MCF 10A (cell line): ENCODE measurements at regions not wholly inside any gene's neighbourhood (a gene's known extent, or its start where the extent isn't known, plus 50 kb on each side); places are given as distances from the start of the nearest gene placed in this dataset.

Source experiments
- BruUV-seq: library from RNA; stranded (reverse); fragments of 400-500 nt; replicated peaks from 2 replicates; lab custom pipeline; 2021; lab: Mats Ljungman, UMichigan
- CTCF ChIA-PET: fragments of 300-600 bp; sonication (Branson Sonifier 250); formaldehyde crosslinking; extraction: SDS; loops from one replicate; lab custom pipeline; 2021; ENCODE audit warnings: antibody characterized with exemption, inconsistent platforms; lab: Yijun Ruan, JAX
- POLR2A ChIA-PET: fragments of 300-600, 350-650 bp; sonication (Branson Sonifier 250); formaldehyde crosslinking; extraction: SDS; loops from one replicate; lab custom pipeline; 2020; ENCODE audit warnings: antibody characterized with exemption, inconsistent platforms; lab: Yijun Ruan, JAX
- DNase-seq: peaks from one replicate; pipeline ENCODE4 v3.0.0-alpha.2; 2018; ENCODE audit not compliant: unreplicated experiment
- H3K27ac Mint-ChIP-seq: one replicate; pipeline ENCODE4 v1.8.0; 2022; ENCODE audit warnings: mild to moderate bottlenecking, low read depth, mixed read lengths; ENCODE audit not compliant: unreplicated experiment
- H3K27me3 Mint-ChIP-seq: one replicate; pipeline ENCODE4 v1.8.0; 2022; ENCODE audit warnings: mixed read lengths; ENCODE audit not compliant: insufficient read depth, unreplicated experiment
- H3K36me3 Mint-ChIP-seq: one replicate; pipeline ENCODE4 v1.8.0; 2022; ENCODE audit warnings: mild to moderate bottlenecking, moderate library complexity, mixed read lengths; ENCODE audit not compliant: insufficient read depth, unreplicated experiment
- H3K4me1 Mint-ChIP-seq: one replicate; pipeline ENCODE4 v1.8.0; 2022; ENCODE audit warnings: mixed read lengths; ENCODE audit not compliant: insufficient read depth, unreplicated experiment
- H3K4me3 Mint-ChIP-seq: one replicate; pipeline ENCODE4 v1.8.0; 2022; ENCODE audit warnings: mild to moderate bottlenecking, moderate library complexity, mixed read lengths; ENCODE audit not compliant: unreplicated experiment
- H3K9me3 Mint-ChIP-seq: one replicate; pipeline ENCODE4 v1.8.0; 2022; ENCODE audit warnings: mixed read lengths; ENCODE audit not compliant: unreplicated experiment
- CTCF ChIP-seq: fragments of 200-600 bp; IDR thresholded peaks from one replicate; pipeline ENCODE4 v1.8.0; 2022; ENCODE audit warnings: antibody characterized with exemption, mild to moderate bottlenecking; ENCODE audit not compliant: unreplicated experiment
- intact Hi-C: fragments of 100-400 bp; cut with micrococcal nuclease; formaldehyde crosslinking; loops from 2 replicates; pipeline ENCODE4 v1.14.1; 2022

GRCh38 chr1:208314431-208314830 lies 70.2 kb upstream of the PLXNA2 start:
- H3K27me3 Mint-ChIP-seq: peaks cover 68% of the 10 kb centered on the region
- no peak for TF ChIP-seq CTCF
- H3K27ac Mint-ChIP-seq: no peak overlapping the region
- no peak overlapping the region for H3K4me3 Mint-ChIP-seq
- no peaks in the 10 kb centered on the region for H3K36me3 Mint-ChIP-seq
- POLR2A ChIA-PET: no interaction called here
- BruUV-seq: no TSS peak
- H3K9me3 Mint-ChIP-seq: no peaks in the 10 kb centered on the region
- DNase-seq: no peak
- intact Hi-C loops: no loop called here
- CTCF ChIA-PET: interaction anchor here (0.7 kb wide), 1 partner anchor 36 kb away, joined by 4 read pairs; no protein-coding TSS in a partner anchor
- H3K4me1 Mint-ChIP-seq: no peaks in the 10 kb centered on the region

DNA sequence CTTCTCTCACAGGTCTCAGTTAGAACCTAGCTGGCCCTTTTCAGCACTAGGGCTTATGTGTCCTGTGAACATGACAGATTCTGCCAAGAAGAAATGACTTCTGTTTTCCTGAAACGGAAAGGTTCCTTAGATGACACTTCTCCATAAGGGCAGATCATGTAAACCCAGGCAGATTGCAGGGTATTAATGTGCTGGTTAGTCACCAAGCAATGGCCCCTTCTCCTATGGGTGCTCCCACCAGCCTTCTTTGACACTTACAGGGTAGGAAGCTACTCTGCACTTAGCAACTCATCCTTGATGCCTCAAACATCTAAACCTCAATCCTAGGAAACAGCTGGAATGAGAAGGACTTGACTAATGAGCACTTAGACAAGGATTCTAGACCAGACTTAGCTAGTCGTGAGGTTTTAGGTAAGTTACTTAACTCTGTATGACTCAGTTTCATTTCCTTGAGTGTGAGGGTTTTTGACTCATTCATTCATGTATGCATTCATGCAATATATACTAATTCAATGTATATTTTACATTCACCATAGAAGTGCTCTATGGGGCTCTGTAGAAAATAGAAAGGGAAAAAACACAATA lies 74.1 kb upstream of the PLXNA2 start:
- intact Hi-C loops: no loop called here
- ChIA-PET CTCF (interaction anchor here (0.6 to 1.0 kb wide), 3 partner anchors 21 to 737 kb away, joined by 3 read pairs; no protein-coding TSS in a partner anchor), POLR2A (interaction anchor here (0.8 to 1.0 kb wide), 2 partner anchors 11 to 73 kb away, joined by 3 to 4 read pairs; no protein-coding TSS in a partner anchor)
- H3K4me3 Mint-ChIP-seq: no peak overlapping the region
- H3K9me3 Mint-ChIP-seq: no peaks in the 10 kb centered on the region
- TF ChIP-seq CTCF: no peak
- no peaks in the 10 kb centered on the region for H3K4me1 Mint-ChIP-seq
- no TSS peak for BruUV-seq
- no peaks in the 10 kb centered on the region for H3K36me3 Mint-ChIP-seq
- peaks cover 52% of the 10 kb centered on the region for H3K27me3 Mint-ChIP-seq
- H3K27ac Mint-ChIP-seq: no peak overlapping the region
- DNase-seq: peak; percentile 68

DNA sequence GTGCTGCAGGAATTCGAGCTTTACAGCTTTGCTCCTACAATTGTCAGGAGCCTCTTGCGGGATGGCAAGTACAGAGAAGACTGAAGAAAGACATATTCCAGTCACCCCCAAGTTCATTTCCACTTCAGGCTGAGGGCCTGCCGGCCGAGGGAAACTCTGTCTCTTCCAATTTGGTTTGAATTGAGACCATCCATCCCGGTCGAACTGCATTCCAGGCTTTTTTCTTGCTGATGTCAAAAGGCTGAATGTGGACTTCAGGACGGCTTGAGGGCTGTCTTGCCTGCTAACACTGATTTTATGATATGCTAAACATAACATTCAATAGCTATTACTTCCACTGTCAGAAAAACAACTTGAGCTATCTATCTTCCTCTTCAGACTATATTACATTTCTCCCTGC lies 79.8 kb upstream of the PLXNA2 start:
- intact Hi-C loops: no loop called here
- no peak for TF ChIP-seq CTCF
- H3K27me3 Mint-ChIP-seq: peaks cover 43% of the 10 kb centered on the region
- no TSS peak for BruUV-seq
- H3K9me3 Mint-ChIP-seq: no peaks in the 10 kb centered on the region
- ChIA-PET POLR2A (interaction anchor here (0.6 to 1.4 kb wide), 4 partner anchors 8 to 281 kb away, joined by 3 to 4 read pairs (median 3); no protein-coding TSS in a partner anchor), CTCF (interaction anchor here (0.6 to 1.0 kb wide), 8 partner anchors 8 to 1166 kb away, joined by 3 read pairs; no protein-coding TSS in a partner anchor)
- H3K4me1 Mint-ChIP-seq: no peaks in the 10 kb centered on the region
- H3K36me3 Mint-ChIP-seq: no peaks in the 10 kb centered on the region
- no peak for DNase-seq
- no peak overlapping the region for H3K4me3 Mint-ChIP-seq
- H3K27ac Mint-ChIP-seq: no peak overlapping the region

DNA sequence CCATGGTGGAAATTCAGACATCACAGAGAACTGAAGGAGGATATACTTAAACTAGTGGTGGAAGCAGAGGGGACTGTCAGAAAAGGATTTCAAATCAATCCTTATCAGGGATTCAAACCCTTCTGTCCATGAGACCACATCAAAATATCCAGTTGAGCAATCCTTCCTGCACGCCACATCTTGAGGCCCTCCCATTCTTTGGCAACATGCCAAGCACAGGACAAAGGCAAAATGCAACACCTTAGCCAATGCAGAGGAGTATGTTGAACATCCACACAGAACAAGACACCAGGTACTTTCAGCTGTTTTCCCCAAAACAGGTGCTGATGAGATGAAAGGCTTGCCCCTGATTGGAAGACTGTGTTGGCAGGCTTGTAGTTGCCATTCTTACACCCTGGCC lies 81.8 kb upstream of the PLXNA2 start:
- intact Hi-C loops: no loop called here
- no TSS peak for BruUV-seq
- Mint-ChIP-seq H3K27ac (no peak overlapping the region), H3K4me3 (no peak overlapping the region), H3K36me3 (no peaks in the 10 kb centered on the region), H3K9me3 (no peaks in the 10 kb centered on the region), H3K27me3 (peaks cover 55% of the 10 kb centered on the region), H3K4me1 (no peaks in the 10 kb centered on the region)
- CTCF ChIA-PET: no interaction called here
- peak; percentile 74 for DNase-seq
- no peak for TF ChIP-seq CTCF
- POLR2A ChIA-PET: interaction anchor here (0.5 kb wide), 1 partner anchor 319 kb away, joined by 3 read pairs; no protein-coding TSS in a partner anchor
